ENCODE measurements at regions not wholly inside any gene's neighbourhood (a gene's known extent, or its start where the extent isn't known, plus 50 kb on each side); places are given as distances from the start of the nearest gene placed in this dataset.

DNA sequence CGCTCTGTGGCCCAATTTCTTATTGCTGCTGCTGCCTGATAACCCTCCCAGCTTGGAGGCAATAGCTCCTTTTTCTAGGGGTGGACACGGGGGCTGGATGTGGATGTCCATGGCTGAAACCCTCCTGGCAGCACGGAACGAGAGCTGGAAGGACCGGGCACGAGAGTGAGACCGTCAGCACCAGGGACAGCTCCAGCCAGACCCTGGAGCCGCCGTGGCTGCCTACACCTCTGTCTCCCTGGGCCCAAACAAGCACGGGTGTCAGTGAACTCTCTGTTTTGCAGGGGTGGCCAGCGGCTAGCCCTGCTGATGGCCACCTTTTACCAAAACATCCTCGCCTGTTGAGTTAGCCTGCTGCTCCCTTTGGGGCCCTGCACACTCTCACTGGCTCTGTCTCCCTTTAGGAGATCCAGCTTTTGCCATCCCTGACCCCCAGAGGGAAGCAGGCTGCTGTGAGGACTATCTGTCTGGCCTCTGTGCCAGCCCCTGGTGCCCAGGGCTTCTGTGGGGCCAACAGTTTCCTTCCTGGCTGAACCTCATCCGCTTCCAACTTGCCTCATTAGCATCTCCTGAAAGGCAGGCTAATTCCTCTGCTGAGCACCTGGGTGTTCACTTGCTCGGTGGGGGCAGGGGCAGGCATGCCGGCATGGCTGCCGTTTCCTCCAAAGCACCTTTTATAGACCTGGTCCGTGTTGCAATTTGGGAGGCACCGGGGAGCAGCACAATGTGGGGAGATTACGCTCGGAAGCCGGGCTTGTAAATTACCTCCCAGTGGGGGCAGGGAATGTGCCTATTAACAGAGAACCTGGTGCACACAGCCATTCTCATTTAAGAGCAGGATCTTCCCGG is 118.1 kb downstream of the ENGASE start (continued):
- TF ChIP-seq, protein P1, sequence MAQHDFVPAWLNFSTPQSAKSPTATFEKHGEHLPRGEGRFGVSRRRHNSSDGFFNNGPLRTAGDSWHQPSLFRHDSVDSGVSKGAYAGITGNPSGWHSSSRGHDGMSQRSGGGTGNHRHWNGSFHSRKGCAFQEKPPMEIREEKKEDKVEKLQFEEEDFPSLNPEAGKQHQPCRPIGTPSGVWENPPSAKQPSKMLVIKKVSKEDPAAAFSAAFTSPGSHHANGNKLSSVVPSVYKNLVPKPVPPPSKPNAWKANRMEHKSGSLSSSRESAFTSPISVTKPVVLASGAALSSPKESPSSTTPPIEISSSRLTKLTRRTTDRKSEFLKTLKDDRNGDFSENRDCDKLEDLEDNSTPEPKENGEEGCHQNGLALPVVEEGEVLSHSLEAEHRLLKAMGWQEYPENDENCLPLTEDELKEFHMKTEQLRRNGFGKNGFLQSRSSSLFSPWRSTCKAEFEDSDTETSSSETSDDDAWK (CRISPR knock-in tag; IDR thresholded peaks at IDR 0.05), result no peak
- TF ChIP-seq, protein P2, sequence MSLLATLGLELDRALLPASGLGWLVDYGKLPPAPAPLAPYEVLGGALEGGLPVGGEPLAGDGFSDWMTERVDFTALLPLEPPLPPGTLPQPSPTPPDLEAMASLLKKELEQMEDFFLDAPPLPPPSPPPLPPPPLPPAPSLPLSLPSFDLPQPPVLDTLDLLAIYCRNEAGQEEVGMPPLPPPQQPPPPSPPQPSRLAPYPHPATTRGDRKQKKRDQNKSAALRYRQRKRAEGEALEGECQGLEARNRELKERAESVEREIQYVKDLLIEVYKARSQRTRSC (CRISPR knock-in tag; IDR thresholded peaks at IDR 0.05; ENCODE audit: low read depth), result no peak
- TF ChIP-seq ZFP41 (CRISPR knock-in tag; IDR thresholded peaks at IDR 0.05; ENCODE audit: borderline replicate concordance) (no peak), MEF2D (CRISPR knock-in tag; IDR thresholded peaks at IDR 0.05) (peak; percentile 59; the same call in 1 of the 2 replicates), RAD21 (CRISPR knock-in tag; IDR thresholded peaks at IDR 0.05) (no peak), FOSL2 (CRISPR knock-in tag; IDR thresholded peaks at IDR 0.05) (peak; percentile 31; the same call in 1 of the 2 replicates), RORA (CRISPR knock-in tag; IDR thresholded peaks at IDR 0.05) (no peak), ZNF878 (CRISPR knock-in tag; IDR thresholded peaks at IDR 0.05) (no peak; the same call in 1 of the 2 replicates), ZNF749 (CRISPR knock-in tag; IDR thresholded peaks at IDR 0.05; ENCODE audit: borderline replicate concordance) (peak; percentile 83), NR2F1 (CRISPR knock-in tag; IDR thresholded peaks at IDR 0.05) (no peak), NR2F6 (IDR thresholded peaks at IDR 0.05) (no peak), NR2F6 (CRISPR knock-in tag; IDR thresholded peaks at IDR 0.05) (0 out of 2 replicates have a peak, but pooled peaks have one; percentile 38), POGZ (CRISPR knock-in tag; IDR thresholded peaks at IDR 0.05) (no peak), ZMYM3 (CRISPR knock-in tag; IDR thresholded peaks at IDR 0.05) (no peak), CBFB (CRISPR knock-in tag; IDR thresholded peaks at IDR 0.05) (no peak), POLR2A (IDR thresholded peaks at IDR 0.05; ENCODE audit: insufficient read depth in 1 of 2, low read depth in 2 of 2, low read length in 2 of 2) (no peak)
- TF ChIP-seq, protein P3, sequence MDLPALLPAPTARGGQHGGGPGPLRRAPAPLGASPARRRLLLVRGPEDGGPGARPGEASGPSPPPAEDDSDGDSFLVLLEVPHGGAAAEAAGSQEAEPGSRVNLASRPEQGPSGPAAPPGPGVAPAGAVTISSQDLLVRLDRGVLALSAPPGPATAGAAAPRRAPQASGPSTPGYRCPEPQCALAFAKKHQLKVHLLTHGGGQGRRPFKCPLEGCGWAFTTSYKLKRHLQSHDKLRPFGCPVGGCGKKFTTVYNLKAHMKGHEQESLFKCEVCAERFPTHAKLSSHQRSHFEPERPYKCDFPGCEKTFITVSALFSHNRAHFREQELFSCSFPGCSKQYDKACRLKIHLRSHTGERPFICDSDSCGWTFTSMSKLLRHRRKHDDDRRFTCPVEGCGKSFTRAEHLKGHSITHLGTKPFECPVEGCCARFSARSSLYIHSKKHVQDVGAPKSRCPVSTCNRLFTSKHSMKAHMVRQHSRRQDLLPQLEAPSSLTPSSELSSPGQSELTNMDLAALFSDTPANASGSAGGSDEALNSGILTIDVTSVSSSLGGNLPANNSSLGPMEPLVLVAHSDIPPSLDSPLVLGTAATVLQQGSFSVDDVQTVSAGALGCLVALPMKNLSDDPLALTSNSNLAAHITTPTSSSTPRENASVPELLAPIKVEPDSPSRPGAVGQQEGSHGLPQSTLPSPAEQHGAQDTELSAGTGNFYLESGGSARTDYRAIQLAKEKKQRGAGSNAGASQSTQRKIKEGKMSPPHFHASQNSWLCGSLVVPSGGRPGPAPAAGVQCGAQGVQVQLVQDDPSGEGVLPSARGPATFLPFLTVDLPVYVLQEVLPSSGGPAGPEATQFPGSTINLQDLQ (CRISPR knock-in tag; IDR thresholded peaks at IDR 0.05), result 0 out of 2 replicates have a peak, but pooled peaks have one; percentile 53
- TF ChIP-seq, protein P4, sequence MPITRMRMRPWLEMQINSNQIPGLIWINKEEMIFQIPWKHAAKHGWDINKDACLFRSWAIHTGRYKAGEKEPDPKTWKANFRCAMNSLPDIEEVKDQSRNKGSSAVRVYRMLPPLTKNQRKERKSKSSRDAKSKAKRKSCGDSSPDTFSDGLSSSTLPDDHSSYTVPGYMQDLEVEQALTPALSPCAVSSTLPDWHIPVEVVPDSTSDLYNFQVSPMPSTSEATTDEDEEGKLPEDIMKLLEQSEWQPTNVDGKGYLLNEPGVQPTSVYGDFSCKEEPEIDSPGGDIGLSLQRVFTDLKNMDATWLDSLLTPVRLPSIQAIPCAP (CRISPR knock-in tag; IDR thresholded peaks at IDR 0.05; ENCODE audit: low read depth), result no peak
- TF ChIP-seq, protein P5, sequence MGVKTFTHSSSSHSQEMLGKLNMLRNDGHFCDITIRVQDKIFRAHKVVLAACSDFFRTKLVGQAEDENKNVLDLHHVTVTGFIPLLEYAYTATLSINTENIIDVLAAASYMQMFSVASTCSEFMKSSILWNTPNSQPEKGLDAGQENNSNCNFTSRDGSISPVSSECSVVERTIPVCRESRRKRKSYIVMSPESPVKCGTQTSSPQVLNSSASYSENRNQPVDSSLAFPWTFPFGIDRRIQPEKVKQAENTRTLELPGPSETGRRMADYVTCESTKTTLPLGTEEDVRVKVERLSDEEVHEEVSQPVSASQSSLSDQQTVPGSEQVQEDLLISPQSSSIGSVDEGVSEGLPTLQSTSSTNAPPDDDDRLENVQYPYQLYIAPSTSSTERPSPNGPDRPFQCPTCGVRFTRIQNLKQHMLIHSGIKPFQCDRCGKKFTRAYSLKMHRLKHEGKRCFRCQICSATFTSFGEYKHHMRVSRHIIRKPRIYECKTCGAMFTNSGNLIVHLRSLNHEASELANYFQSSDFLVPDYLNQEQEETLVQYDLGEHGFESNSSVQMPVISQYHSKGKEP (CRISPR knock-in tag; IDR thresholded peaks at IDR 0.05), result peak; percentile 80; the same call in 1 of the 2 replicates
- TF ChIP-seq, protein P6, sequence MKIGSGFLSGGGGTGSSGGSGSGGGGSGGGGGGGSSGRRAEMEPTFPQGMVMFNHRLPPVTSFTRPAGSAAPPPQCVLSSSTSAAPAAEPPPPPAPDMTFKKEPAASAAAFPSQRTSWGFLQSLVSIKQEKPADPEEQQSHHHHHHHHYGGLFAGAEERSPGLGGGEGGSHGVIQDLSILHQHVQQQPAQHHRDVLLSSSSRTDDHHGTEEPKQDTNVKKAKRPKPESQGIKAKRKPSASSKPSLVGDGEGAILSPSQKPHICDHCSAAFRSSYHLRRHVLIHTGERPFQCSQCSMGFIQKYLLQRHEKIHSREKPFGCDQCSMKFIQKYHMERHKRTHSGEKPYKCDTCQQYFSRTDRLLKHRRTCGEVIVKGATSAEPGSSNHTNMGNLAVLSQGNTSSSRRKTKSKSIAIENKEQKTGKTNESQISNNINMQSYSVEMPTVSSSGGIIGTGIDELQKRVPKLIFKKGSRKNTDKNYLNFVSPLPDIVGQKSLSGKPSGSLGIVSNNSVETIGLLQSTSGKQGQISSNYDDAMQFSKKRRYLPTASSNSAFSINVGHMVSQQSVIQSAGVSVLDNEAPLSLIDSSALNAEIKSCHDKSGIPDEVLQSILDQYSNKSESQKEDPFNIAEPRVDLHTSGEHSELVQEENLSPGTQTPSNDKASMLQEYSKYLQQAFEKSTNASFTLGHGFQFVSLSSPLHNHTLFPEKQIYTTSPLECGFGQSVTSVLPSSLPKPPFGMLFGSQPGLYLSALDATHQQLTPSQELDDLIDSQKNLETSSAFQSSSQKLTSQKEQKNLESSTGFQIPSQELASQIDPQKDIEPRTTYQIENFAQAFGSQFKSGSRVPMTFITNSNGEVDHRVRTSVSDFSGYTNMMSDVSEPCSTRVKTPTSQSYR (CRISPR knock-in tag; IDR thresholded peaks at IDR 0.05; ENCODE audit: borderline replicate concordance), result peak; percentile 39; the same call in 1 of the 2 replicates

All from HepG2 (cell line).